ENCODE measurements at regions not wholly inside any gene's neighbourhood (a gene's known extent, or its start where the extent isn't known, plus 50 kb on each side); places are given as distances from the start of the nearest gene placed in this dataset.

DNA sequence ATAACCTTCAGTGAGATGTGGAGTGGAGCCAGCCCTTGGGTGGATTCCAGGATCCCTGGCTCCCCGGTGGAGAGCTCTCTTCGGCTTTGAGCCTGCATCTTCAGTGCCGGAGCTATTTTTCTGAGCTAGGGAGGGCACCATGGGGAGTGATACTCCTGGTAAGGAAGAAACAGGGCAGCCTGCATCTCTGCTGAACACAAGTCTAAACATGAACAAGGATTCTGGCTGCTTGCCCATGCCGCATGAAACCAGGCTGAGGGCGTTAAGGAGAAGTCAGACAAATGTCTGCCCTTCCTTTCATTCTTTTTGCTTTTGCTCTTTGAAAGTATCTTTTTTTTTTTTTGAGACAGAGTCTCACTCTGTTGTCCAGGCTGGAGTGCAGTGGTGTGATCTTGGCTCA is 60.4 kb downstream of the EVX1 start:
- TF ChIP-seq EZH2phosphoT487 (IDR thresholded peaks at IDR 0.05; ENCODE audit: insufficient read depth, low read depth), result no peak
- TF ChIP-seq EZH2 (IDR thresholded peaks at IDR 0.05; ENCODE audit: insufficient read depth, poor library complexity, severe bottlenecking), result no peak

Data from GM23248 (cell line).